Endodermal cell (in vitro differentiated cells): ENCODE measurements at regions not wholly inside any gene's neighbourhood (a gene's known extent, or its start where the extent isn't known, plus 50 kb on each side); places are given as distances from the start of the nearest gene placed in this dataset.

Experiments
- DNase-seq: peaks from one replicate; pipeline ENCODE4 v3.0.0-alpha.2; 2017
- H3K27ac ChIP-seq: 2 replicates; pipeline ENCODE4 v1.5.1; 2013; ENCODE audit warnings: mild to moderate bottlenecking, low read depth, low read length, moderate library complexity
- H3K27me3 ChIP-seq: 2 replicates; pipeline ENCODE4 v1.6.1; 2013; ENCODE audit warnings: mild to moderate bottlenecking, low read length, moderate library complexity; ENCODE audit not compliant: insufficient read depth, control insufficient read depth, poor library complexity, severe bottlenecking
- H3K36me3 ChIP-seq: 2 replicates; pipeline ENCODE4 v1.7.0; 2013; ENCODE audit warnings: mild to moderate bottlenecking, low read length, moderate library complexity; ENCODE audit not compliant: control insufficient read depth, insufficient read depth
- H3K4me1 ChIP-seq: one replicate; pipeline ENCODE4 v1.7.0; 2013; ENCODE audit warnings: low read length; ENCODE audit not compliant: control insufficient read depth, insufficient read depth
- H3K4me3 ChIP-seq: 2 replicates; pipeline ENCODE4 v1.5.1; 2013; ENCODE audit warnings: mild to moderate bottlenecking, low read length, moderate library complexity
- H3K9ac ChIP-seq: 2 replicates; pipeline ENCODE4 v1.6.1; 2013; ENCODE audit warnings: mild to moderate bottlenecking, low read length, moderate library complexity; ENCODE audit not compliant: poor library complexity, severe bottlenecking; ENCODE audit errors: extremely low read depth
- H3K9me3 ChIP-seq: 2 replicates; pipeline ENCODE4 v1.6.1; 2013; ENCODE audit warnings: mild to moderate bottlenecking, low read length, moderate library complexity; ENCODE audit not compliant: control insufficient read depth
- H3K27ac Mint-ChIP-seq: 2 replicates; pipeline ENCODE4 v1.8.0; 2020; ENCODE audit warnings: mixed read lengths
- H3K27me3 Mint-ChIP-seq: 2 replicates; pipeline ENCODE4 v1.8.0; 2021; ENCODE audit warnings: mild to moderate bottlenecking, mixed read lengths; ENCODE audit not compliant: insufficient read depth
- H3K36me3 Mint-ChIP-seq: 2 replicates; pipeline ENCODE4 v1.8.0; 2020; ENCODE audit warnings: low read depth, mixed read lengths
- H3K4me1 Mint-ChIP-seq: 2 replicates; pipeline ENCODE4 v1.8.0; 2020; ENCODE audit warnings: mixed read lengths
- H3K4me3 Mint-ChIP-seq: 2 replicates; pipeline ENCODE4 v1.8.0; 2020; ENCODE audit warnings: mild to moderate bottlenecking, moderate library complexity, mixed read lengths
- H3K9me3 Mint-ChIP-seq: 2 replicates; pipeline ENCODE4 v1.8.0; 2020; ENCODE audit warnings: mild to moderate bottlenecking, mixed read lengths
- CTCF ChIP-seq: fragments of 200-600 bp; sonication (generic); conservative IDR thresholded peaks from 2 replicates; pipeline ENCODE4 v1.5.0; 2021; ENCODE audit warnings: antibody characterized with exemption, mild to moderate bottlenecking
- WGBS, 2 experiments: methylation state at CpG; one replicate each; pipeline versions ENCODE4 v1.1.5 to v1.1.7; 2013; ENCODE audit warnings: missing lambda C conversion rate in 2 of 2, mixed read lengths in 1 of 2; ENCODE audit not compliant: insufficient coverage in 1 of 2, insufficient read length in 1 of 2; 5-methylcytosine and 5-hydroxymethylcytosine counted together

- no peak for TF ChIP-seq CTCF
- Mint-ChIP-seq H3K9me3 (no peaks in the 10 kb centered on the region), H3K27ac (no peak overlapping the region), H3K4me3 (no peak overlapping the region), H3K36me3 (no peaks in the 10 kb centered on the region), H3K4me1 (no peaks in the 10 kb centered on the region), H3K27me3 (peaks cover 3% of the 10 kb centered on the region)
- no peaks in the 10 kb centered on the region for H3K4me1 ChIP-seq
- peaks cover 17% of the 10 kb centered on the region for H3K27me3 ChIP-seq
- whole genome bisulfite sequencing, 2 experiments, result 90 to 94% methylated on average over 2 to 3 of the region's 3 CpGs
- H3K9me3 ChIP-seq, result no peaks in the 10 kb centered on the region
- no peak for DNase-seq
- no peak overlapping the region for H3K4me3 ChIP-seq
- no peak overlapping the region for H3K9ac ChIP-seq
- no peak overlapping the region for H3K27ac ChIP-seq
- no peaks in the 10 kb centered on the region for H3K36me3 ChIP-seq
Observed at GRCh38 chr3:135495891-135496290, 469.6 kb upstream of the PPP2R3A start.

GRCh38 chr3:135497979-135498378 lies 467.5 kb upstream of the PPP2R3A start:
- TF ChIP-seq CTCF, result no peak
- Mint-ChIP-seq H3K36me3 (no peaks in the 10 kb centered on the region), H3K9me3 (no peaks in the 10 kb centered on the region), H3K27ac (no peak overlapping the region), H3K4me1 (no peaks in the 10 kb centered on the region), H3K4me3 (no peak overlapping the region), H3K27me3 (peaks cover 13% of the 10 kb centered on the region)
- Histone ChIP-seq H3K4me3 (no peak overlapping the region), H3K27me3 (peaks cover 34% of the 10 kb centered on the region), H3K27ac (no peak overlapping the region), H3K4me1 (no peaks in the 10 kb centered on the region), H3K9me3 (no peaks in the 10 kb centered on the region), H3K36me3 (no peaks in the 10 kb centered on the region), H3K9ac (no peak overlapping the region)
- DNase-seq, result no peak
- WGBS, 2 experiments, result 92 to 94% methylated on average over 5 of the region's 5 CpGs

- H3K4me1 Mint-ChIP-seq, result peaks cover 5% of the 10 kb centered on the region
Observed at GRCh38 chr3:135499426-135499825, 466.1 kb upstream of the PPP2R3A start.

More at GRCh38 chr3:135499426-135499825, 466.1 kb upstream of the PPP2R3A start:
- Histone ChIP-seq H3K27ac (no peak overlapping the region), H3K9ac (no peak overlapping the region), H3K4me1 (no peaks in the 10 kb centered on the region), H3K27me3 (peaks cover 37% of the 10 kb centered on the region), H3K4me3 (no peak overlapping the region), H3K36me3 (no peaks in the 10 kb centered on the region), H3K9me3 (no peaks in the 10 kb centered on the region)
- no peaks in the 10 kb centered on the region for H3K36me3 Mint-ChIP-seq
- no peak for DNase-seq
- no peak overlapping the region for H3K27ac Mint-ChIP-seq
- 90% methylated on average over 1 of the region's 2 CpGs; no CpG with 5 or more reads in 1 of the 2 experiments for WGBS, 2 experiments
- no peaks in the 10 kb centered on the region for H3K9me3 Mint-ChIP-seq
- TF ChIP-seq CTCF, result no peak
- peaks cover 16% of the 10 kb centered on the region for H3K27me3 Mint-ChIP-seq
- H3K4me3 Mint-ChIP-seq, result no peak overlapping the region
